Suprapubic skin (tissue), 4 donors: ENCODE measurements at regions not wholly inside any gene's neighbourhood (a gene's known extent, or its start where the extent isn't known, plus 50 kb on each side); places are given as distances from the start of the nearest gene placed in this dataset.

Experiments
- CTCF ChIP-seq, 2 donors: fragments of 200-600 bp in 1 of 2; fragments of 450-650 bp in 1 of 2; sonication (generic) in 1 of 2; IDR thresholded peaks; one replicate each; pipeline ENCODE4 v1.5.1; 2016 to 2019; ENCODE audit warnings: antibody characterized with exemption in 2 of 2, mild to moderate bottlenecking in 1 of 2, moderate library complexity in 1 of 2
- POLR2A ChIP-seq, 2 donors: fragments of 450-650 bp; IDR thresholded peaks; one replicate each; pipeline ENCODE4 v1.6.1; 2017; ENCODE audit warnings: antibody characterized with exemption in 2 of 2, mild to moderate bottlenecking in 2 of 2, moderate library complexity in 2 of 2
- POLR2AphosphoS5 ChIP-seq, 3 donors: sonication (generic); formaldehyde crosslinking; IDR thresholded peaks; one replicate each; pipeline ENCODE4 v1.6.1; 2017; ENCODE audit warnings: antibody characterized with exemption in 3 of 3

GRCh38 chr2:41605914-41606313, 441.9 kb upstream of the PKDCC start:
- TF ChIP-seq CTCF (IDR thresholded peaks at IDR 0.05) (no peak), POLR2A (IDR thresholded peaks at IDR 0.05) (no peak), POLR2AphosphoS5 (IDR thresholded peaks at IDR 0.05) (no peak)
